Cerebellar cortex (tissue), 1 donor: ENCODE measurements at regions not wholly inside any gene's neighbourhood (a gene's known extent, or its start where the extent isn't known, plus 50 kb on each side); places are given as distances from the start of the nearest gene placed in this dataset.

Source experiments
- DNase-seq: peaks from one replicate; pipeline ENCODE4 v3.0.0-alpha.2; 2015; ENCODE audit warnings: low spot score

- no peak for DNase-seq
These were observed 581.8 kb upstream of the WWC1 start for GRCh38 chr5:167709625-167710024.

- DNase-seq, result no peak
These were observed 580.9 kb upstream of the WWC1 start for GRCh38 chr5:167710444-167711073.

GRCh38 chr5:167712986-167713585, 578.4 kb upstream of the WWC1 start:
- DNase-seq, result no peak

- DNase-seq, result no peak
These were observed 577.5 kb upstream of the WWC1 start for GRCh38 chr5:167713896-167714295.

GRCh38 chr5:167716126-167716775, 575.2 kb upstream of the WWC1 start:
- DNase-seq, result no peak

DNA sequence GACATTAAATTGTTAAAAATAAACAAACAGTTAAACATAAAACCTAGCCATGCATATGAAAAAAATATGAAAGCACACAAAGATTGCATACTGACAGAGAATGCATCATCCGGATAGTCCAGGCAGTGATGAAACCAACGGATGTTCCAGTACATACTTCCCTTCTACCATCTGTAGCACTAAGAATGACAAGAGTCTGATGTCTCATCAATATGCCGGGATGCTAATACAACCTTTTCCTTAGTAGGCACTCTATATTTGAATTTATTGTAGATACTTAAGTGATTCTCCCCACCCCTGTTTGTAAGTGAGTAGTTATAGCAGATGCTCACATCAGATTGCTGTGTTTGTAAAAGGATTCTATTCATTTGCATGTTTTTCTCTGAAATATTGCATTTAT, 571.2 kb upstream of the WWC1 start:
- no peak for DNase-seq

- no peak for DNase-seq
These were observed 570.7 kb upstream of the WWC1 start for GRCh38 chr5:167720676-167721260.

DNA sequence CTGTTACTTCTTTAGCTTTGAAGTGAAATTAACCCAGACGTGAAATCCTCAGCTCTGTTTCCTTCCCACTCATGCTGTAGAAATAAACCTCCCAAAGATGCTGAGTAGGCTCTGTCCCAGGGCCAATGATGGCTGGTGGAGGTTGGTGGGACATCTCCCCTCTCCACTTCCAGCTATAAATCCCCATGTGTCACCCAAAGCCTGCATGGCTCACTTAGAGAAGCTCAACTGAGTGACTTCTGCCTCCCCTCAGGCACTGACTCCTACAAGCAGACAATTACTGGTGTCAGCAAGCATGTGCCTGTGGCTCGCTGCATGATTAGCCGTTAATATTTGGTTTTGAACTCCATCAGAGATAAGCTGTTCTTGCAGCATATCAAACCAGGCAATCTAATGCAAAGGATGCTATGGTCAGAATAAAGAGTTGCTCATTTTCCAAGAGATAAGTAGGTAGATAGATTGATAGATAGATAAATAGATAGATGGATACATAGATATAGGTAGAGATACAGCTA, 569.5 kb upstream of the WWC1 start:
- no peak for DNase-seq

DNA sequence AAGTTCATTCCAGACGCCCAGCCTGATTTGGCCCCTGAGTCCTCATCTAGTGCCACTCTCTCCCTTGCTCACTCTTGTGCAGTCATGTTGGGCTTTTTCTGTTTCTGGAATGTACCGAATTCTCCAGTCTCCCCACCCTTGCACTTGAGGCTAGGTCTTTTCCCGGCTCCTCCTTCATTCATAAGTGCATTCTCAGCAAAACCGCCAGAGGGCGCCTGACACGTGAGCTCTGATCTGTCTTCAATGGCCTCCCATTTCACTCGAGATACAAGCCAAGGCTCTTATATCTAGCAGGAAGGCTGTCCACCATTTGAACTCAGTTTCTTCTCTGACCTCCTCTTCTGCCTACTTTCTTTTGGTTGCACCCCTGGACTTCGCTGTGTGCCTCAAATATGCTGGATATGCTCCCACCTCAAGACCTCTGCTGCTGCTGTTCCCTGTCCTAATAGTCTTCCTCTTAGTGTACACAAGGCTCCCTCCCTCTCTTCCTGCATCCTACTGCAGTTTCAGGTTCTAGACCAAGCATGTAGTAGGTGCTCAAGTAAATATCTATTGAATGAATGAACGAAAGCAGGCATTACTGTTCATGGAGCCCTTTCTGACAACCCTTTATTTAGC, 568.1 kb upstream of the WWC1 start:
- DNase-seq, result peak; percentile 88

GRCh38 chr5:167725264-167725663, 566.2 kb upstream of the WWC1 start:
- DNase-seq, result no peak

- no peak for DNase-seq
These were observed 565.7 kb upstream of the WWC1 start for GRCh38 chr5:167725741-167726140.

GRCh38 chr5:167726642-167727041, 564.8 kb upstream of the WWC1 start:
- DNase-seq, result no peak

DNA sequence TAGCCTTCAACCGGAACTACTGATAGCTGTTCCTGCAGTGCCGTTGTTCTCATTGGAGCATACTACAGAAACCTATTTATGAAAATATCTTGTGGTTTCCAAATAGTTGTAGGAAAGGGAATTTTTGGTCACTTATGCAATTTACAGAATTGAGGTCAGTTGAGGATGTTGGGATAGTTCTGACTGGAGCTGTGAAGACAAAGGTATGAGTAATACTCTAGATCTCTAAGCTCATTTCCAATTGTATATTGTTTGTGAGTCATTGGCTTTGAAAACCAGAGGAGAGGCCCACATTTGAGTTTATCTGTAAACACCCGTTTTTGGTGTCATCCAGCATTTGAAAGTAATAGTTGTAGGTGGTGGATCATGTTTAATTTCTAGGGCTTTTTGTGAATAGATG, 561.3 kb upstream of the WWC1 start:
- DNase-seq, result no peak

- DNase-seq, result no peak
These were observed 560.8 kb upstream of the WWC1 start for GRCh38 chr5:167730656-167731055.

DNA sequence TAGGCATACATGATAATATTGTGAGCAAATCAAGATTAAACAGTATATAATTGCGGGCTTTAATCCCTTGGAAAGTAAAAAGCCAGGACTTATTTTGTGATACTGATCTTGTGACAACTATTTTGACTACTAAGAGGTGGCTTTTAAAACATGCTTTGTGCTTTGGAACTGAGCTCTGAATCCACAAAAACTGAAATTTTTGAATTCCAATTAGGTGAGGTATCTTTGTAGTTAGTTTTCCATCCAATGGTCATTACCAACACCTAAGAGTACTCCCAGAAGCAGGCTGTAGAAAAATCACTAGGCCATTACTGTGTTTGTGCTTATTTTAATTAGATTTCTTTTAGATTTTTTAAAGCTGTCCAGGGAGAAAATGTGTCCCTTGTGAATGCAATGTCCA, 559.5 kb upstream of the WWC1 start:
- DNase-seq, result no peak

GRCh38 chr5:167732499-167732898, 558.9 kb upstream of the WWC1 start:
- no peak for DNase-seq

- no peak for DNase-seq
These were observed 554.5 kb upstream of the WWC1 start for GRCh38 chr5:167736992-167737391.

DNA sequence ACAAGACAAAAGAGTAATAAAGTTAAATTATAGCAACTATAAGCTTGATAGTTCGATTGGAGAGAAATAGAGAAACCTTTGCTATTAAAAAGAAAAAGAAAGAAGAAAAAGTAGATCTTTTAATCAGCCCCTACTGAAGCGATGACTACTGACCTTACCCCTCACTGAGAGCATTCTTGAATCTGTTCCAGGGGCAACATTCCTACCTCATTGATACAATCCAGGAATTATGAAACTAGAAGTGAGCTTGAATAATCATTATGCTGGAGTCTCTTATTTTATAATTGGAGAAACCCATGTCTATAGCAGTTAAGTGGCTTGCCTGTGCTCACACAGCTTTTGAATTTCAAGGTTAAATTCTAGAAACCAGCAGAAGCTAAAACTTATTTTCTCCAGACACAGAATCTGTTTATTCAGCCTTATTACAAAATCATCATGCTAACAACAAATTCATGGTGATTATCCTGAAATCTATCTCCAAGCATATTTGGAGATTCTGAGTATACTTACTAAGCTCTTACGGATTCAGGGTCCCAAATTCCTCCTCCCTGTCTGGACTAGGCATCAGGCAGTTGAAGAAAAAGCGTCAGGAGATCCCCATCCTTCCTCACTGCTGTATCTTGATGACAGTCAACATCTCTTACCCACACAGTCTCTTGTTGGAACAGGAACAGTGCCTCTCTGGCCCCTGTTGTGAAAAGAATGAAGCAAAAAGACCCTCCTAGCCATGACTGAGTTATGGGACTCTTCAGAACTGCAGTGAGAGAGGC, 547.6 kb upstream of the WWC1 start:
- no peak for DNase-seq

DNA sequence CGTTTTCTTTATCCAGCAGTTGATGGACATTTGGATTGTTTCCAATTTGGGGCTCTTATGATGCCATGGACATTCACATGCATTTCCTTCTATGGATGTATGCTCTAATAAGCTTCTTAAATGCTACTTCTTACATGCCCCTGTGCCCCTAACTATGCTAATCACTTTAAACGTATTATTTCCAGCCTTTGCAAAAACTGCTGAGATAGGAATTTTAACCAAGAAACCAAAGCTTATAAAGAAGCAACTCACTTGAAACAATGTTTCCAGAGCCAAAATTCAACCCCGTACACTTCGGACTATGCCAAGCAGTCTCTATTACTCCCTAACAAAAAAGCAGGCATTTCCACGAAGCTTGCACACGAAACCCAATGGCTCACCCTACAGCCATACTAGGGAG, 545.6 kb upstream of the WWC1 start:
- no peak for DNase-seq

DNA sequence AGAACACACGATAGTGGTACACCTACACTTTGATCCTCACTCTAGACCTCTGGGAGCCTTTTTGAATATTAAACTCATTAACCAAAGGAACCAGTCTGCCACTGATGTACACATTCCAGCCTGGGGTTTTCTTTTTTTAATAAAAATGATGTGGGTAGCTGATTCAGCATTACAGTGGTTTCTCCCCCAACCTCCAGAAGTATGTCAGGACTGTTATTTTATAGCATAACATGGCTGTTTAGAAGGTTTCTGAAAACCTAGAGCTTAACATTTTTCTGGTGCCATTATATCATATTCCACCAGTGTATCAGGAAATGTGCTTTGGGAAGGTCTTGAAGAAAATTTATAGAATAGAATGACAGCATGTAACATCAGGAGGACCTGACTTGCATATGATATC, 540.9 kb upstream of the WWC1 start:
- DNase-seq, result no peak

DNA sequence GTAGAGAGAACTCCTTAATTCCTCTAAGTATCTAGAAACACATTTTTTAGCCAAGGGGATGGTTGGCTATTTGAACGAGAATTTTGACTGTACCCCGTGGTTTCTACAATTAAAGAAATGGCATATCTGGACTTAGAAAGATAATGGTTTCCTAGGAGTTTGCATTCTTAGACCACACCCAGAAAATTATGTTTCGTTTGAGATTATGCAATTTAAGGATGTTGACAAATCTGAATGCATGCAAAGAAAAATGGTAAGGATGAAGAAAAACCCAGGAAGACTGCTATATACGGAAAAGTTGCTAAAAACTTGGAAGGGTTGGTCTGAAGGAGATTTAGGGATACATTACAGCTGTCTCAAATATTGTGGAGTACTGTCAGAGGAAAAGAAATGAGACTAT, 538.5 kb upstream of the WWC1 start:
- no peak for DNase-seq
